ENCODE measurements at regions not wholly inside any gene's neighbourhood (a gene's known extent, or its start where the extent isn't known, plus 50 kb on each side); places are given as distances from the start of the nearest gene placed in this dataset.
"Not testable (repeated sequence)": the region's sequence is repeated elsewhere in the genome, so short reads cannot be mapped to it uniquely, and the experiment has no call there.

DNA sequence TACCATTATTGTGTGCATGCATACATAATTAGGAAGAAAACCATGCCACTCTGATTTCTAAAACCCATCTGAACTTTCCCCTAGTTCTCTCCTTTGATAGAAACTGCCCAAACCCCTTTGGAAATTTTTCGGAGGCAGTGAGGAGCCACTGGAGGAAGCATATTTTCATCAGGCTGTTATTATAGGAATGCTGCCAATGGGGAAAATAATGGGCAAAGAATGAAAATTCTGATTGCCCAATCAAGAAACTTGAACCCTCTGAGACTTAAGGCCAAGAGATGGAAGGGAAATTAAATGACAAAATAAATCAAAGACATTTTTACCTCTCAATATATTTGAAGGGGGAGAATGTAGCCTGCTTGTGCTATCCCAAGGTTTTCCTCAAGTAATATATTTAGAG lies 376.0 kb upstream of the PDZRN3 start (continued):
- TF ChIP-seq, protein P1, sequence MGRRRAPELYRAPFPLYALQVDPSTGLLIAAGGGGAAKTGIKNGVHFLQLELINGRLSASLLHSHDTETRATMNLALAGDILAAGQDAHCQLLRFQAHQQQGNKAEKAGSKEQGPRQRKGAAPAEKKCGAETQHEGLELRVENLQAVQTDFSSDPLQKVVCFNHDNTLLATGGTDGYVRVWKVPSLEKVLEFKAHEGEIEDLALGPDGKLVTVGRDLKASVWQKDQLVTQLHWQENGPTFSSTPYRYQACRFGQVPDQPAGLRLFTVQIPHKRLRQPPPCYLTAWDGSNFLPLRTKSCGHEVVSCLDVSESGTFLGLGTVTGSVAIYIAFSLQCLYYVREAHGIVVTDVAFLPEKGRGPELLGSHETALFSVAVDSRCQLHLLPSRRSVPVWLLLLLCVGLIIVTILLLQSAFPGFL (CRISPR knock-in tag; IDR thresholded peaks at IDR 0.05; ENCODE audit: borderline replicate concordance), result no peak
- TF ChIP-seq ATF1 (CRISPR knock-in tag; IDR thresholded peaks at IDR 0.05) (no peak), SMAD4 (CRISPR knock-in tag; IDR thresholded peaks at IDR 0.05) (no peak), NR3C1 (CRISPR knock-in tag; conservative IDR thresholded peaks at IDR 0.05; ENCODE audit: low read depth) (no peak), TCF7 (CRISPR knock-in tag; IDR thresholded peaks at IDR 0.05; ENCODE audit: low read depth) (no peak)
- TF ChIP-seq, protein P2, sequence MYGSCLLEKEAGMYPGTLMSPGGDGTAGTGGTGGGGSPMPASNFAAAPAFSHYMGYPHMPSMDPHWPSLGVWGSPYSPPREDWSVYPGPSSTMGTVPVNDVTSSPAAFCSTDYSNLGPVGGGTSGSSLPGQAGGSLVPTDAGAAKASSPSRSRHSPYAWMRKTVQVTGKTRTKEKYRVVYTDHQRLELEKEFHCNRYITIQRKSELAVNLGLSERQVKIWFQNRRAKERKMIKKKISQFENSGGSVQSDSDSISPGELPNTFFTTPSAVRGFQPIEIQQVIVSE (CRISPR knock-in tag; IDR thresholded peaks at IDR 0.05; ENCODE audit: borderline replicate concordance), result no peak
- TF ChIP-seq, protein P3, sequence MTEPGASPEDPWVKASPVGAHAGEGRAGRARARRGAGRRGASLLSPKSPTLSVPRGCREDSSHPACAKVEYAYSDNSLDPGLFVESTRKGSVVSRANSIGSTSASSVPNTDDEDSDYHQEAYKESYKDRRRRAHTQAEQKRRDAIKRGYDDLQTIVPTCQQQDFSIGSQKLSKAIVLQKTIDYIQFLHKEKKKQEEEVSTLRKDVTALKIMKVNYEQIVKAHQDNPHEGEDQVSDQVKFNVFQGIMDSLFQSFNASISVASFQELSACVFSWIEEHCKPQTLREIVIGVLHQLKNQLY (CRISPR knock-in tag; IDR thresholded peaks at IDR 0.05), result no peak
- TF ChIP-seq, protein P4, sequence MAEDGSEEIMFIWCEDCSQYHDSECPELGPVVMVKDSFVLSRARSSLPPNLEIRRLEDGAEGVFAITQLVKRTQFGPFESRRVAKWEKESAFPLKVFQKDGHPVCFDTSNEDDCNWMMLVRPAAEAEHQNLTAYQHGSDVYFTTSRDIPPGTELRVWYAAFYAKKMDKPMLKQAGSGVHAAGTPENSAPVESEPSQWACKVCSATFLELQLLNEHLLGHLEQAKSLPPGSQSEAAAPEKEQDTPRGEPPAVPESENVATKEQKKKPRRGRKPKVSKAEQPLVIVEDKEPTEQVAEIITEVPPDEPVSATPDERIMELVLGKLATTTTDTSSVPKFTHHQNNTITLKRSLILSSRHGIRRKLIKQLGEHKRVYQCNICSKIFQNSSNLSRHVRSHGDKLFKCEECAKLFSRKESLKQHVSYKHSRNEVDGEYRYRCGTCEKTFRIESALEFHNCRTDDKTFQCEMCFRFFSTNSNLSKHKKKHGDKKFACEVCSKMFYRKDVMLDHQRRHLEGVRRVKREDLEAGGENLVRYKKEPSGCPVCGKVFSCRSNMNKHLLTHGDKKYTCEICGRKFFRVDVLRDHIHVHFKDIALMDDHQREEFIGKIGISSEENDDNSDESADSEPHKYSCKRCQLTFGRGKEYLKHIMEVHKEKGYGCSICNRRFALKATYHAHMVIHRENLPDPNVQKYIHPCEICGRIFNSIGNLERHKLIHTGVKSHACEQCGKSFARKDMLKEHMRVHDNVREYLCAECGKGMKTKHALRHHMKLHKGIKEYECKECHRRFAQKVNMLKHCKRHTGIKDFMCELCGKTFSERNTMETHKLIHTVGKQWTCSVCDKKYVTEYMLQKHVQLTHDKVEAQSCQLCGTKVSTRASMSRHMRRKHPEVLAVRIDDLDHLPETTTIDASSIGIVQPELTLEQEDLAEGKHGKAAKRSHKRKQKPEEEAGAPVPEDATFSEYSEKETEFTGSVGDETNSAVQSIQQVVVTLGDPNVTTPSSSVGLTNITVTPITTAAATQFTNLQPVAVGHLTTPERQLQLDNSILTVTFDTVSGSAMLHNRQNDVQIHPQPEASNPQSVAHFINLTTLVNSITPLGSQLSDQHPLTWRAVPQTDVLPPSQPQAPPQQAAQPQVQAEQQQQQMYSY (CRISPR knock-in tag; IDR thresholded peaks at IDR 0.05), result no peak

DNA sequence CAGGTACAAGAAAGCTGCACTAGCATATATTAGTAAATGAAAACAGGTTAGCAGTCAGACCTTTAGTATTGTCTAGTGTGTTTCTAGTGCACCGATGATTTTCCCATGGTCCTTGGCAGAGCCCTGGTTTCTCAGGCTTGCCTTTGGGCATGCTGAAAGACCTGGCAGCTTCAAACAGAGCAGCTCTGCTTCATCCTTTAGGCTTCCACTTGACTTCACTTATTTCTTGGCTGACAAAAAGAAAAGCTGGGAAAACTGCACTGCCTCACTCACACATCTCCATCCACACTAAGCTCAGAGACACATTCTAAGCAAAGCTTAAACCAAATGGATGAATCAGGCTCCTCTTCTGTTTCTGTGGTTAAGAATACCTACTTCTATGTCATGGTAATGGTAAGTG lies 374.8 kb upstream of the PDZRN3 start:
- no peak overlapping the region for H3K27ac Mint-ChIP-seq
- ATAC-seq, result no peak
- no peaks in the 10 kb centered on the region for H3K27me3 Mint-ChIP-seq (ENCODE audit: low read depth)
- H3K4me1 Mint-ChIP-seq, result no peaks in the 10 kb centered on the region
- H3K36me3 Mint-ChIP-seq, result no peaks in the 10 kb centered on the region
- peaks cover 6% of the 10 kb centered on the region for H3K9me3 Mint-ChIP-seq
- CTCF ChIA-PET, result no interaction called here
- TF ChIP-seq JUN (CRISPR knock-in tag; IDR thresholded peaks at IDR 0.05), result no peak
- POLR2A ChIA-PET, result no interaction called here
- no peak for DNase-seq (ENCODE audit: low spot score)
- no peak overlapping the region for H3K4me3 Mint-ChIP-seq

DNA sequence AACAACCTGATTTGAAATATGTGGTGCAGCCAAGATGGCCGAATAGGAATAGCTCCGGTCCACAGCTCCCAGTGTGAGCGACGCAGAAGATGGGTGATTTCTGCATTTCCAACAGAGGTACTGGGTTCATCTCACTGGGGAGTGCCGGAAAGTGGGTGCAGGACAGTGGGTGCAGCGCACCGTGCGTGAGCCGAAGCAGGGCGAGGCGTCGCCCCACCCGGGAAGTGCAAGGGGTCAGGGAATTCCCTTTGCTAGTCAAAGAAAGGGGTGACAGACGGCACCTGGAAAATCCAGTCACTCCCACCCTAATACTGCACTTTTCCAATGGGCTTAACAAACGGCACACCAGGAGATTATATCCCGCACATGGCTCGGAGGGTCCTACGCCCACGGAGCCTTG lies 365.9 kb upstream of the PDZRN3 start:
- H3K27ac Mint-ChIP-seq; POLR2A ChIA-PET; H3K27me3 Mint-ChIP-seq (ENCODE audit: low read depth); H3K4me3 Mint-ChIP-seq; ATAC-seq; DNase-seq (ENCODE audit: low spot score); CTCF ChIA-PET; H3K4me1 Mint-ChIP-seq: not testable (repeated sequence)
- H3K36me3 Mint-ChIP-seq, result peaks cover 36% of the 10 kb centered on the region
- peaks cover 56% of the 10 kb centered on the region for H3K9me3 Mint-ChIP-seq

DNA sequence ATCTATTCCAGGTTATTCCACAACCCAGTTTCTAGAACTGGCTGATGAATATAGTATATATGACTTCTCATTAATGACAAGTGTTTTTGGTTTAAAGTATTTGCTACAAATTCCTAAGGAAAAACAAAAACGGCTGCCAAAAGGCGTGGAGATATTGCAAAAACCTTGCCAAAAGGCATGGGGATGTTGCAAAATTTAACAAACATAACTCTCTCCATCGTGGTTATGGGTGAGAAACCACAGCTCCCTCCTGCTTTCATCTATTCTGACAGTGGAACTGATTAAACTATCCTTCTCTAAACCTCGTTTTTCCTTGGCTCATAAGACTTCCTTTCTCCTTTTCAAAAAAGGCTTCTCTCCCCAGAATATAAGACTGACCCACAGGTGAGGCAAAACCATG lies 342.0 kb upstream of the PDZRN3 start:
- H3K27me3 Mint-ChIP-seq (ENCODE audit: low read depth), result no peaks in the 10 kb centered on the region
- no peak for DNase-seq (ENCODE audit: low spot score)
- H3K36me3 Mint-ChIP-seq, result no peaks in the 10 kb centered on the region
- ChIA-PET CTCF (no interaction called here), POLR2A (no interaction called here)
- no peak for ATAC-seq
- no peak overlapping the region for H3K4me3 Mint-ChIP-seq
- no peaks in the 10 kb centered on the region for H3K4me1 Mint-ChIP-seq
- H3K27ac Mint-ChIP-seq, result no peak overlapping the region
- H3K9me3 Mint-ChIP-seq, result no peaks in the 10 kb centered on the region
- TF ChIP-seq, protein P3 (CRISPR knock-in tag; IDR thresholded peaks at IDR 0.05), result no peak
- TF ChIP-seq, protein P5, sequence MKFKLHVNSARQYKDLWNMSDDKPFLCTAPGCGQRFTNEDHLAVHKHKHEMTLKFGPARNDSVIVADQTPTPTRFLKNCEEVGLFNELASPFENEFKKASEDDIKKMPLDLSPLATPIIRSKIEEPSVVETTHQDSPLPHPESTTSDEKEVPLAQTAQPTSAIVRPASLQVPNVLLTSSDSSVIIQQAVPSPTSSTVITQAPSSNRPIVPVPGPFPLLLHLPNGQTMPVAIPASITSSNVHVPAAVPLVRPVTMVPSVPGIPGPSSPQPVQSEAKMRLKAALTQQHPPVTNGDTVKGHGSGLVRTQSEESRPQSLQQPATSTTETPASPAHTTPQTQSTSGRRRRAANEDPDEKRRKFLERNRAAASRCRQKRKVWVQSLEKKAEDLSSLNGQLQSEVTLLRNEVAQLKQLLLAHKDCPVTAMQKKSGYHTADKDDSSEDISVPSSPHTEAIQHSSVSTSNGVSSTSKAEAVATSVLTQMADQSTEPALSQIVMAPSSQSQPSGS (CRISPR knock-in tag; IDR thresholded peaks at IDR 0.05; ENCODE audit: borderline replicate concordance, low read depth), result no peak
- TF ChIP-seq FOXP1 (CRISPR knock-in tag; IDR thresholded peaks at IDR 0.05; ENCODE audit: borderline replicate concordance) (no peak), GRHL2 (CRISPR knock-in tag; IDR thresholded peaks at IDR 0.05; ENCODE audit: insufficient replicate concordance, severe bottlenecking) (no peak), ZNF416 (CRISPR knock-in tag; IDR thresholded peaks at IDR 0.05) (no peak), ESRRA (CRISPR knock-in tag; IDR thresholded peaks at IDR 0.05; ENCODE audit: borderline replicate concordance) (no peak), SMAD3 (CRISPR knock-in tag; IDR thresholded peaks at IDR 0.05; ENCODE audit: borderline replicate concordance) (no peak)
- TF ChIP-seq, protein P6, sequence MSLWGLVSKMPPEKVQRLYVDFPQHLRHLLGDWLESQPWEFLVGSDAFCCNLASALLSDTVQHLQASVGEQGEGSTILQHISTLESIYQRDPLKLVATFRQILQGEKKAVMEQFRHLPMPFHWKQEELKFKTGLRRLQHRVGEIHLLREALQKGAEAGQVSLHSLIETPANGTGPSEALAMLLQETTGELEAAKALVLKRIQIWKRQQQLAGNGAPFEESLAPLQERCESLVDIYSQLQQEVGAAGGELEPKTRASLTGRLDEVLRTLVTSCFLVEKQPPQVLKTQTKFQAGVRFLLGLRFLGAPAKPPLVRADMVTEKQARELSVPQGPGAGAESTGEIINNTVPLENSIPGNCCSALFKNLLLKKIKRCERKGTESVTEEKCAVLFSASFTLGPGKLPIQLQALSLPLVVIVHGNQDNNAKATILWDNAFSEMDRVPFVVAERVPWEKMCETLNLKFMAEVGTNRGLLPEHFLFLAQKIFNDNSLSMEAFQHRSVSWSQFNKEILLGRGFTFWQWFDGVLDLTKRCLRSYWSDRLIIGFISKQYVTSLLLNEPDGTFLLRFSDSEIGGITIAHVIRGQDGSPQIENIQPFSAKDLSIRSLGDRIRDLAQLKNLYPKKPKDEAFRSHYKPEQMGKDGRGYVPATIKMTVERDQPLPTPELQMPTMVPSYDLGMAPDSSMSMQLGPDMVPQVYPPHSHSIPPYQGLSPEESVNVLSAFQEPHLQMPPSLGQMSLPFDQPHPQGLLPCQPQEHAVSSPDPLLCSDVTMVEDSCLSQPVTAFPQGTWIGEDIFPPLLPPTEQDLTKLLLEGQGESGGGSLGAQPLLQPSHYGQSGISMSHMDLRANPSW (CRISPR knock-in tag; conservative IDR thresholded peaks at IDR 0.05; ENCODE audit: low read depth), result no peak
- TF ChIP-seq, protein P7, sequence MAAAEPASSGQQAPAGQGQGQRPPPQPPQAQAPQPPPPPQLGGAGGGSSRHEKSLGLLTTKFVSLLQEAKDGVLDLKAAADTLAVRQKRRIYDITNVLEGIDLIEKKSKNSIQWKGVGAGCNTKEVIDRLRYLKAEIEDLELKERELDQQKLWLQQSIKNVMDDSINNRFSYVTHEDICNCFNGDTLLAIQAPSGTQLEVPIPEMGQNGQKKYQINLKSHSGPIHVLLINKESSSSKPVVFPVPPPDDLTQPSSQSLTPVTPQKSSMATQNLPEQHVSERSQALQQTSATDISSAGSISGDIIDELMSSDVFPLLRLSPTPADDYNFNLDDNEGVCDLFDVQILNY (CRISPR knock-in tag; IDR thresholded peaks at IDR 0.05), result no peak
